ENCODE measurements at regions not wholly inside any gene's neighbourhood (a gene's known extent, or its start where the extent isn't known, plus 50 kb on each side); places are given as distances from the start of the nearest gene placed in this dataset.
"Not testable (repeated sequence)": the region's sequence is repeated elsewhere in the genome, so short reads cannot be mapped to it uniquely, and the experiment has no call there.

DNA sequence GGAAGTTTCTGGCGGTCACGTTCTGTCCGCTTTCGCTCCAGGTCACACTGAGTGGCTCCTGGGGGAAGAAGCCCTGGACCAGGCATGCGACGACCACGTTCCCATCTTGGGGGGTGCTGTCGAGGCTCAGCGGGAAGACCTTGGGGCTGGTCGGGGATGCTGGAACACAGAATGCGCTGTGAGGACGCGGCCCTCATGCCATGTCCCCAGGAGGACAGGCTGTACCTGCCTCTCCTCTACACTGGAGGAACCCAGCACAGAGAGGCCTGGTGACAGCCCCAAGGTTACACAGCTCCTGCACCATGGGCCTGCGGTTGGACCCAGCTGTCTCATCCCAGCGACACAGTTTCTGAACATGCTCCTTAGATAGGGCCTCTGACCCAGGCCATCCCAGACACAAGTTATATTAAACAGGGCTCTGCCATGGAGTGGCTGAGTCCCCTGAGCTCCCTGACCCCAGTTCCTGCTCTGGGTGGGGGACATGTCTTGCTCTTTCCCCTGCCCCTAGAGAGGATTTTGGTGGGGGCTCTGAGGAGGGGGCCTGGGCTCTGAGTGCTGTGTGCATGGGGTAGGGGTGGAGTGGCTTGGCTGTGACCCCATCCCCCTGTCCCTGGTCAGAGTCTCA, 62.0 kb downstream of the TMEM121 start:
- intact Hi-C loops (cut with DNase I) = loop anchor here in 1 of 2 donors (5.0 kb wide), 1 partner anchor 119 kb away; no protein-coding TSS in a partner anchor

DNA sequence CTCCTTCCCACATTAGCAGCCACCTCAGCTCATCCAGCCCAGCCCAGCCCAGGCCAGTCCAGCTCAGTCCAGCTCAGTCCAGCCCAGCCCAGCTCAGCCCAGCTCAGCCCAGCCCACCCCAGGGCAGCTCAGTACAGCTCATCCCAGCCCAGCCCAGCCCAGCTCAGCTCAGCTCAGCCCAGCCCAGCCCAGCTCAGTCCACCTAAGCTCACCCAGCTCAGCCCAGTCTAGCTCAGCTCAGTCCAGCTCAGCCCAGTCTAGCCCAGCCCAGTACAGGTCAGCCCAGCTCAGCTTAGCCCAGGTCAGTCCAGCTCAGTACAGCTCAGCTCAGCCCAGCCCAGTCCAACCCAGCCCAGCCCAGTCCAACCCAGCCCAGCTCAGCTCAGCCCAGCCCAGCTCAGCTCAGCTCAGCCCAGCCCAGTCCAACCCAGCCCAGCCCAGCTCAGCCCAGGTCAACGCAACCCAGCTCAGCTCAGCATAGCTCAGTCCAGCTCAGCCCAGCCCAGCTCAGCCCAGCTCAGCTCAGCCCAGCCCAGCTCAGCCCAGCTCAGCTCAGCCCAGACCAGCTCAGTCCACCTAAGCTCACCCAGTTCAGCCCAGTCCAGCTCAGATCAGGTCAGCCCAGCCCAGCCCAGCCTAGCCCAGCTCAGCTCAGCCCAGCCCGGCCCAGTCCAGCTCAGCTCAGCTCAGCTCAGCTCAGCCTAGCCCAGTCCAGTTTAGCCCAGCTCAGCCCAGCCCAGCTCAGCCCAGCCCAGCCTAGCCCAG, 63.0 kb downstream of the TMEM121 start:
- DNase-seq (peak; percentile 36 to 66), ATAC-seq (ENCODE audit: low FRiP score) (peak; percentile 37)
- 86 to 93% methylated on average over 2 of the region's 2 CpGs for WGBS, 2 donors
- no peaks in the 10 kb centered on the region for H3K36me3 ChIP-seq (ENCODE audit: control insufficient read depth in 1 of 2, insufficient read depth in 2 of 2, low read length in 1 of 2)
- intact Hi-C loops (cut with DNase I) = loop anchor here in 1 of 2 donors (5.0 kb wide), 1 partner anchor 118 kb away; no protein-coding TSS in a partner anchor
- no peak overlapping the region for H3K4me3 ChIP-seq (ENCODE audit: low read length in 2 of 2)
- H3K27me3 ChIP-seq (ENCODE audit: control insufficient read depth in 1 of 2, insufficient read depth in 2 of 2, low read length in 1 of 2) = no peaks in the 10 kb centered on the region
- H3K4me1 ChIP-seq (ENCODE audit: control insufficient read depth in 1 of 2, insufficient read depth in 2 of 2, low read length in 2 of 2) = no peaks in the 10 kb centered on the region
- H3K9me3 ChIP-seq (ENCODE audit: control insufficient read depth, low read length) = no peaks in the 10 kb centered on the region
- no peak overlapping the region for H3K27ac ChIP-seq (ENCODE audit: low read depth in 1 of 2, low read length in 2 of 2)

More for the DNA sequence above, 62.0 kb downstream of the TMEM121 start:
- Histone ChIP-seq H3K4me1 (ENCODE audit: control insufficient read depth in 1 of 2, insufficient read depth in 2 of 2, low read length in 2 of 2) (no peaks in the 10 kb centered on the region), H3K9me3 (ENCODE audit: control insufficient read depth, low read length) (no peaks in the 10 kb centered on the region), H3K4me3 (ENCODE audit: low read length in 2 of 2) (no peak overlapping the region), H3K36me3 (ENCODE audit: control insufficient read depth in 1 of 2, insufficient read depth in 2 of 2, low read length in 1 of 2) (no peaks in the 10 kb centered on the region), H3K27ac (ENCODE audit: low read depth in 1 of 2, low read length in 2 of 2) (no peak overlapping the region), H3K27me3 (ENCODE audit: control insufficient read depth in 1 of 2, insufficient read depth in 2 of 2, low read length in 1 of 2) (no peaks in the 10 kb centered on the region)
- 95 to 96% methylated on average over 15 of the region's 15 CpGs for WGBS, 2 donors
- DNase-seq (peak in 1 of 2 donors; percentile 48), ATAC-seq (ENCODE audit: low FRiP score) (no peak)

- intact Hi-C loops (cut with DNase I) = loop anchor here in 1 of 2 donors (5.0 kb wide), 1 partner anchor 117 kb away; no protein-coding TSS in a partner anchor
- not testable (repeated sequence) for H3K36me3 ChIP-seq (ENCODE audit: control insufficient read depth in 1 of 2, insufficient read depth in 2 of 2, low read length in 1 of 2); H3K9me3 ChIP-seq (ENCODE audit: control insufficient read depth, low read length); DNase-seq; H3K4me1 ChIP-seq (ENCODE audit: control insufficient read depth in 1 of 2, insufficient read depth in 2 of 2, low read length in 2 of 2); H3K4me3 ChIP-seq (ENCODE audit: low read length in 2 of 2); H3K27ac ChIP-seq (ENCODE audit: low read depth in 1 of 2, low read length in 2 of 2); ATAC-seq (ENCODE audit: low FRiP score); H3K27me3 ChIP-seq (ENCODE audit: control insufficient read depth in 1 of 2, insufficient read depth in 2 of 2, low read length in 1 of 2)
- WGBS, 2 donors = 70 to 81% methylated on average over 4 of the region's 4 CpGs
These were observed 63.5 kb downstream of the TMEM121 start for GRCh38 chr14:105589926-105590185.

GRCh38 chr14:105591052-105591451, 64.7 kb downstream of the TMEM121 start:
- intact Hi-C loops (cut with DNase I) = no loop called here
- H3K9me3 ChIP-seq (ENCODE audit: control insufficient read depth, low read length) = no peaks in the 10 kb centered on the region
- no peaks in the 10 kb centered on the region for H3K36me3 ChIP-seq (ENCODE audit: control insufficient read depth in 1 of 2, insufficient read depth in 2 of 2, low read length in 1 of 2)
- no peak overlapping the region for H3K27ac ChIP-seq (ENCODE audit: low read depth in 1 of 2, low read length in 2 of 2)
- no peak for ATAC-seq (ENCODE audit: low FRiP score)
- WGBS, 2 donors = 89% methylated on average over 4 of the region's 4 CpGs
- no peaks in the 10 kb centered on the region for H3K27me3 ChIP-seq (ENCODE audit: control insufficient read depth in 1 of 2, insufficient read depth in 2 of 2, low read length in 1 of 2)
- peak in 1 of 2 donors; percentile 23 for DNase-seq
- no peaks in the 10 kb centered on the region for H3K4me1 ChIP-seq (ENCODE audit: control insufficient read depth in 1 of 2, insufficient read depth in 2 of 2, low read length in 2 of 2)
- no peak overlapping the region for H3K4me3 ChIP-seq (ENCODE audit: low read length in 2 of 2)

- H3K9me3 ChIP-seq (ENCODE audit: control insufficient read depth, low read length); H3K4me3 ChIP-seq (ENCODE audit: low read length in 2 of 2); intact Hi-C loops (cut with DNase I); H3K27ac ChIP-seq (ENCODE audit: low read depth in 1 of 2, low read length in 2 of 2); H3K27me3 ChIP-seq (ENCODE audit: control insufficient read depth in 1 of 2, insufficient read depth in 2 of 2, low read length in 1 of 2); H3K4me1 ChIP-seq (ENCODE audit: control insufficient read depth in 1 of 2, insufficient read depth in 2 of 2, low read length in 2 of 2); H3K36me3 ChIP-seq (ENCODE audit: control insufficient read depth in 1 of 2, insufficient read depth in 2 of 2, low read length in 1 of 2); ATAC-seq (ENCODE audit: low FRiP score): not testable (repeated sequence)
- DNase-seq = peak; percentile 33 to 51
- 92 to 95% methylated on average over 20 to 27 of the region's 27 CpGs for WGBS, 2 donors
These were observed 65.5 kb downstream of the TMEM121 start for GRCh38 chr14:105591792-105592341.

- H3K4me1 ChIP-seq (ENCODE audit: control insufficient read depth in 1 of 2, insufficient read depth in 2 of 2, low read length in 2 of 2); H3K27me3 ChIP-seq (ENCODE audit: control insufficient read depth in 1 of 2, insufficient read depth in 2 of 2, low read length in 1 of 2); ATAC-seq (ENCODE audit: low FRiP score); H3K27ac ChIP-seq (ENCODE audit: low read depth in 1 of 2, low read length in 2 of 2); H3K36me3 ChIP-seq (ENCODE audit: control insufficient read depth in 1 of 2, insufficient read depth in 2 of 2, low read length in 1 of 2); H3K9me3 ChIP-seq (ENCODE audit: control insufficient read depth, low read length); DNase-seq; intact Hi-C loops (cut with DNase I); H3K4me3 ChIP-seq (ENCODE audit: low read length in 2 of 2): not testable (repeated sequence)
- WGBS, 2 donors = 88 to 90% methylated on average over 5 to 10 of the region's 13 CpGs
These were observed 66.3 kb downstream of the TMEM121 start for GRCh38 chr14:105592646-105593045.

DNA sequence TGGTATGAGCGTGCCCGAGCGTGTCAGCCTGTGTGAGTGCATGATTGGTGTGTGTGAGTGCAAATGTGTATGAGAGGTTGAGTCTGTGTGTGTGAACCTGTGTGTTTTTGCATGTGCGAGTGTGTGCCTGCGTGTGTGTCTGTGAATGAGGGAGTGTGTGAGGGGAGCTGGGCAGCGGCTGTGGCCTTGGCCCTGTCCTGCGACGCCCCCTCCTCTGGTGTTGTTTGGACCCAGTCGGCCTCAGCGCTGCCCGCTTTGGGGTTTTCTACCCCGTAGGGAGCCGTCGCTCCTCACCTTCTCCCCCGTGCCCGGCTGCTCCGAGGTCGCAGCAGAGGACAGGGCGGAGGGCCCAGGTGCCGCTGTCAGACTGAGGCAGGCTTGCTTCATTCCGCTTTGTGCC, 69.0 kb downstream of the TMEM121 start:
- H3K27ac ChIP-seq (ENCODE audit: low read depth in 1 of 2, low read length in 2 of 2); H3K9me3 ChIP-seq (ENCODE audit: control insufficient read depth, low read length); H3K27me3 ChIP-seq (ENCODE audit: control insufficient read depth in 1 of 2, insufficient read depth in 2 of 2, low read length in 1 of 2); H3K4me1 ChIP-seq (ENCODE audit: control insufficient read depth in 1 of 2, insufficient read depth in 2 of 2, low read length in 2 of 2); H3K4me3 ChIP-seq (ENCODE audit: low read length in 2 of 2); H3K36me3 ChIP-seq (ENCODE audit: control insufficient read depth in 1 of 2, insufficient read depth in 2 of 2, low read length in 1 of 2); intact Hi-C loops (cut with DNase I): not testable (repeated sequence)
- WGBS, 2 donors = 87 to 91% methylated on average over 10 to 14 of the region's 21 CpGs
- ATAC-seq (ENCODE audit: low FRiP score) (peak; percentile 43), DNase-seq (peak; percentile 38 to 61)

- H3K27ac ChIP-seq (ENCODE audit: low read depth in 1 of 2, low read length in 2 of 2); H3K27me3 ChIP-seq (ENCODE audit: control insufficient read depth in 1 of 2, insufficient read depth in 2 of 2, low read length in 1 of 2); H3K9me3 ChIP-seq (ENCODE audit: control insufficient read depth, low read length); H3K36me3 ChIP-seq (ENCODE audit: control insufficient read depth in 1 of 2, insufficient read depth in 2 of 2, low read length in 1 of 2); H3K4me3 ChIP-seq (ENCODE audit: low read length in 2 of 2); intact Hi-C loops (cut with DNase I); ATAC-seq (ENCODE audit: low FRiP score); DNase-seq; H3K4me1 ChIP-seq (ENCODE audit: control insufficient read depth in 1 of 2, insufficient read depth in 2 of 2, low read length in 2 of 2): not testable (repeated sequence)
- WGBS, 2 donors = 57 to 58% methylated on average over 4 to 6 of the region's 6 CpGs
These were observed 70.0 kb downstream of the TMEM121 start for GRCh38 chr14:105596374-105596773.
